ENCODE measurements at regions not wholly inside any gene's neighbourhood (a gene's known extent, or its start where the extent isn't known, plus 50 kb on each side); places are given as distances from the start of the nearest gene placed in this dataset.
A peak's percentile ranks its signal among the peaks of the same experiment; 100 is the strongest.

GRCh38 chr11:111035746-111036145 is 209.8 kb upstream of the POU2AF2 start:
- intact Hi-C loops (cut with DNase I) = no loop called here
- H3K27ac ChIP-seq = no peak overlapping the region
- H3K9me3 ChIP-seq = no peaks in the 10 kb centered on the region
- no peak overlapping the region for H3K4me3 ChIP-seq
- no peaks in the 10 kb centered on the region for H3K4me1 ChIP-seq
- H3K36me3 ChIP-seq = no peaks in the 10 kb centered on the region
- WGBS, 2 donors = 67 to 85% methylated on average over 1 of the region's 1 CpG
- H3K27me3 ChIP-seq = no peaks in the 10 kb centered on the region
- no peak for DNase-seq
- TF ChIP-seq POLR2A (IDR thresholded peaks at IDR 0.05) = no peak
- no peak for TF ChIP-seq CTCF (IDR thresholded peaks at IDR 0.05)

DNA sequence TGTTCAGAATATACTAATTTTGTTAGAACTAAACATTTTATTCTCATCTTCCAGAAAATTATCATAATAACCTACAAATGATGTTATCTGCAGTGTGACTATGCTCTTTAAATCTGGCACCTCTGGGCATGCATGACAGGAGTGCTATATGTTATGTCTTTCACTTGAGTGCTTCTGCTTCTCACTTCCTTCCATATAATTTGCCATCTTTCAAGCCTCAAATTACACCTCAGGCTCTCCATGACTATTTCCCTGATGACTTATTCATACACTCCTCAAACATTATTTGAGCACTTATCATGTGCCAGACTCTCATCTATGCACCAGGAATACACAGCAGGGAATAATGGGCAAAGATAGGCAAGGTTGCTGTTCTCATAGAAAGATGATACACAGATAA is 219.3 kb upstream of the POU2AF2 start:
- H3K27ac ChIP-seq = no peak overlapping the region
- H3K27me3 ChIP-seq = no peaks in the 10 kb centered on the region
- TF ChIP-seq POLR2A (IDR thresholded peaks at IDR 0.05) = no peak
- no peak for TF ChIP-seq CTCF (IDR thresholded peaks at IDR 0.05)
- H3K4me3 ChIP-seq = no peak overlapping the region
- intact Hi-C loops (cut with DNase I) = no loop called here
- H3K4me1 ChIP-seq = no peaks in the 10 kb centered on the region
- H3K36me3 ChIP-seq = no peaks in the 10 kb centered on the region
- DNase-seq = no peak
- no peaks in the 10 kb centered on the region for H3K9me3 ChIP-seq

- intact Hi-C loops (cut with DNase I) = no loop called here
- TF ChIP-seq POLR2A (IDR thresholded peaks at IDR 0.05) (no peak), CTCF (IDR thresholded peaks at IDR 0.05) (no peak)
- Histone ChIP-seq H3K4me1 (no peaks in the 10 kb centered on the region), H3K9me3 (no peaks in the 10 kb centered on the region), H3K4me3 (no peak overlapping the region), H3K27me3 (no peaks in the 10 kb centered on the region), H3K36me3 (no peaks in the 10 kb centered on the region), H3K27ac (no peak overlapping the region)
- no peak for DNase-seq
- 87 to 90% methylated on average over 5 of the region's 5 CpGs for WGBS, 2 donors
Observed at GRCh38 chr11:111021131-111021530, 224.4 kb upstream of the POU2AF2 start.

GRCh38 chr11:111019871-111020670 is 225.5 kb upstream of the POU2AF2 start:
- intact Hi-C loops (cut with DNase I) = no loop called here
- H3K4me3 ChIP-seq = no peak overlapping the region
- H3K27ac ChIP-seq = peak overlapping the region in 2 of 4 donors; percentile 57 to 71
- no peaks in the 10 kb centered on the region for H3K4me1 ChIP-seq
- TF ChIP-seq POLR2A (IDR thresholded peaks at IDR 0.05) = no peak
- no peak for TF ChIP-seq CTCF (IDR thresholded peaks at IDR 0.05)
- 46 to 50% methylated on average over 10 of the region's 10 CpGs for WGBS, 2 donors
- DNase-seq = no peak
- H3K27me3 ChIP-seq = no peaks in the 10 kb centered on the region
- H3K9me3 ChIP-seq = no peaks in the 10 kb centered on the region
- no peaks in the 10 kb centered on the region for H3K36me3 ChIP-seq

GRCh38 chr11:111019451-111019850 is 226.1 kb upstream of the POU2AF2 start:
- Histone ChIP-seq H3K4me3 (no peak overlapping the region), H3K27me3 (no peaks in the 10 kb centered on the region), H3K4me1 (no peaks in the 10 kb centered on the region), H3K27ac (peak overlapping the region in 2 of 4 donors; percentile 57 to 71), H3K36me3 (no peaks in the 10 kb centered on the region), H3K9me3 (no peaks in the 10 kb centered on the region)
- intact Hi-C loops (cut with DNase I) = no loop called here
- DNase-seq = no peak
- 25 to 39% methylated on average over 3 to 4 of the region's 6 CpGs for WGBS, 2 donors
- TF ChIP-seq POLR2A (IDR thresholded peaks at IDR 0.05) = no peak
- no peak for TF ChIP-seq CTCF (IDR thresholded peaks at IDR 0.05)
